Neuronal stem cell (in vitro differentiated cells): ENCODE measurements at regions not wholly inside any gene's neighbourhood (a gene's known extent, or its start where the extent isn't known, plus 50 kb on each side); places are given as distances from the start of the nearest gene placed in this dataset.

Experiments
- DNase-seq: peaks from one replicate; pipeline ENCODE4 v3.0.0-alpha.2; 2013; ENCODE audit warnings: low spot score
- H2AFZ ChIP-seq: one replicate; pipeline ENCODE4 v1.6.1; 2013; ENCODE audit warnings: mild to moderate bottlenecking, low read length, inconsistent platforms
- H2AK5ac ChIP-seq: 2 replicates; pipeline ENCODE4 v1.6.1; 2013; ENCODE audit warnings: low read depth, mild to moderate bottlenecking, inconsistent platforms, low read length, moderate library complexity, mixed read lengths
- H2BK120ac ChIP-seq: 2 replicates; pipeline ENCODE4 v1.6.1; 2013; ENCODE audit warnings: low read depth, mild to moderate bottlenecking, inconsistent platforms, low read length, moderate library complexity, mixed read lengths
- H2BK12ac ChIP-seq: one replicate; pipeline ENCODE4 v1.6.1; 2013; ENCODE audit warnings: low read length, inconsistent platforms
- H2BK15ac ChIP-seq: 2 replicates; pipeline ENCODE4 v1.6.1; 2013; ENCODE audit warnings: mild to moderate bottlenecking, low read length, inconsistent platforms, mixed read lengths
- H2BK5ac ChIP-seq: one replicate; pipeline ENCODE4 v1.6.1; 2013; ENCODE audit warnings: inconsistent platforms, mild to moderate bottlenecking, low read length, moderate library complexity
- H3K14ac ChIP-seq: one replicate; pipeline ENCODE4 v1.6.1; 2013; ENCODE audit warnings: low read length, inconsistent platforms
- H3K18ac ChIP-seq: 2 replicates; pipeline ENCODE4 v1.6.1; 2013; ENCODE audit warnings: low read length, inconsistent platforms
- H3K23ac ChIP-seq: 2 replicates; pipeline ENCODE4 v1.6.1; 2013; ENCODE audit warnings: low read depth, mild to moderate bottlenecking, mixed read lengths, low read length, inconsistent platforms; ENCODE audit not compliant: poor library complexity
- H3K27ac ChIP-seq: replicated peaks from 3 replicates; pipeline ENCODE4 v1.5.1; 2013; ENCODE audit warnings: low read length, inconsistent platforms
- H3K27me3 ChIP-seq, 3 experiments: 2 replicates each; pipeline ENCODE4 v1.6.1; 2013; ENCODE audit warnings: low read length in 3 of 3, mild to moderate bottlenecking in 2 of 3, inconsistent platforms in 1 of 3, low read depth in 1 of 3, mixed read lengths in 1 of 3, moderate library complexity in 1 of 3; ENCODE audit not compliant: control insufficient read depth in 3 of 3, insufficient read depth in 3 of 3
- H3K36me3 ChIP-seq, 2 donors: replicated peaks in 1 of 2; 2 replicates each; pipeline ENCODE4 v1.6.1; 2013; ENCODE audit warnings: low read length in 2 of 2; ENCODE audit not compliant: control insufficient read depth in 2 of 2, insufficient read depth in 2 of 2
- H3K4ac ChIP-seq: 2 replicates; pipeline ENCODE4 v1.6.1; 2013; ENCODE audit warnings: inconsistent platforms, mild to moderate bottlenecking, low read length, moderate library complexity
- H3K4me1 ChIP-seq, 2 donors: 1 replicate in 1 of 2; 2 replicates in 1 of 2; pipeline ENCODE4 v1.6.1; 2013; ENCODE audit warnings: low read length in 2 of 2, low read depth in 1 of 2; ENCODE audit not compliant: control insufficient read depth in 2 of 2, insufficient read depth in 1 of 2
- H3K4me2 ChIP-seq: one replicate; pipeline ENCODE4 v1.6.1; 2013; ENCODE audit warnings: mild to moderate bottlenecking, low read length, inconsistent platforms; ENCODE audit not compliant: insufficient read depth, poor library complexity, severe bottlenecking
- H3K4me3 ChIP-seq, 2 donors: 2 replicates each; pipeline ENCODE4 v1.5.1; 2013; ENCODE audit warnings: low read length in 2 of 2, mild to moderate bottlenecking in 2 of 2, inconsistent platforms in 1 of 2, moderate library complexity in 1 of 2
- H3K79me1 ChIP-seq: one replicate; pipeline ENCODE4 v1.6.1; 2013; ENCODE audit warnings: low read depth, mild to moderate bottlenecking, inconsistent platforms, low read length, moderate library complexity
- H3K9ac ChIP-seq: one replicate; pipeline ENCODE4 v1.6.1; 2013; ENCODE audit warnings: mild to moderate bottlenecking, low read depth, low read length, inconsistent platforms; ENCODE audit not compliant: poor library complexity
- H3K9me3 ChIP-seq, 2 donors: replicated peaks in 1 of 2; 2 replicates each; pipeline versions ENCODE3 to v1.6.1; 2013; ENCODE audit warnings: low read length in 2 of 2, mild to moderate bottlenecking in 2 of 2, inconsistent platforms in 1 of 2, low read depth in 1 of 2, mixed read lengths in 1 of 2, moderate library complexity in 1 of 2; ENCODE audit not compliant: control insufficient read depth in 2 of 2, insufficient read depth in 1 of 2
- H4K8ac ChIP-seq: one replicate; pipeline ENCODE4 v1.6.1; 2013; ENCODE audit warnings: low read depth, mild to moderate bottlenecking, inconsistent platforms, low read length, moderate library complexity
- H4K91ac ChIP-seq: one replicate; pipeline ENCODE4 v1.6.1; 2013; ENCODE audit warnings: low read length, low read depth, mild to moderate bottlenecking, inconsistent platforms; ENCODE audit not compliant: poor library complexity
- WGBS, 2 donors: extraction: QIAGEN DNeasy Blood & Tissue Kit; methylation state at CpG; one replicate each; pipeline ENCODE4 v1.1.7; 2013; ENCODE audit warnings: missing lambda C conversion rate in 2 of 2, mixed read lengths in 1 of 2; ENCODE audit not compliant: insufficient read length in 2 of 2, insufficient replicate concordance in 1 of 2; ENCODE audit errors: extremely low coverage in 2 of 2; 5-methylcytosine and 5-hydroxymethylcytosine counted together

GRCh38 chr6:27174958-27175357 lies 72.5 kb upstream of the PRSS16 start:
- Histone ChIP-seq H4K8ac (no peak overlapping the region), H3K9ac (no peak overlapping the region), H2BK15ac (no peak overlapping the region), H4K91ac (no peak overlapping the region), H3K4me2 (no peak overlapping the region), H3K36me3 (no peaks in the 10 kb centered on the region), H3K23ac (no peak overlapping the region), H2AFZ (no peak overlapping the region), H3K18ac (no peak overlapping the region), H2BK5ac (no peak overlapping the region), H3K79me1 (no peaks in the 10 kb centered on the region), H2AK5ac (no peak overlapping the region), H3K27ac (no peak overlapping the region), H2BK12ac (no peak overlapping the region), H2BK120ac (no peak overlapping the region), H3K27me3 (peaks cover 0 to 6% (median 0%) of the 10 kb centered on the region in 3 experiments), H3K9me3 (no peaks in the 10 kb centered on the region), H3K4me3 (no peak overlapping the region), H3K4me1 (peaks cover 0 to 2% of the 10 kb centered on the region in 2 donors), H3K4ac (no peak overlapping the region), H3K14ac (no peak overlapping the region)
- DNase-seq: no peak
- no CpG with 5 or more reads among the region's 6 CpGs for WGBS, 2 donors

DNA sequence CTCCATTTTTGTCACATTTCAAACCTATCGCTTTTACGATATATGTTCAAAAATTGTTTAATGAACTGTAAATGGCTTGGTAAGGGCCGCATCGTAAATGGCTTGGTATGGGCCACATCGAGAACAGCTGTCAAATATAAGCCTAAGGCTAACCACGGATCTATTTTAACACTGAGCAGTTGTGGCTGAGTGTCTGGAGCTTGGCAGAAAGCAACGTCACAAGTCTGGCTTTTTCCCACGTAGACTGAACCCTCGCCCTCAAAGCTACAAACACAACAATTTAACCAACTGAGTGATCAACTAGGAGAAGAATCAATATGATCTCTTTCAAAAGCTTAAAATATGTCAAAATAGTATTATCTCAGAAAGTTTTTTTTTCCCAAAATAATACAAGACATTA lies 71.4 kb upstream of the PRSS16 start:
- Histone ChIP-seq H3K27ac (no peak overlapping the region), H3K4me3 (no peak overlapping the region), H4K8ac (no peak overlapping the region), H3K4me1 (peaks cover 0 to 2% of the 10 kb centered on the region in 2 donors), H3K79me1 (no peaks in the 10 kb centered on the region), H3K27me3 (peaks cover 0 to 12% (median 0%) of the 10 kb centered on the region in 3 experiments), H2AK5ac (no peak overlapping the region), H3K9ac (no peak overlapping the region), H2BK15ac (no peak overlapping the region), H3K36me3 (no peaks in the 10 kb centered on the region), H3K4me2 (no peak overlapping the region), H3K9me3 (no peaks in the 10 kb centered on the region), H2BK12ac (no peak overlapping the region), H2BK120ac (no peak overlapping the region), H4K91ac (no peak overlapping the region), H2AFZ (no peak overlapping the region), H3K23ac (no peak overlapping the region), H3K18ac (no peak overlapping the region), H3K14ac (no peak overlapping the region), H2BK5ac (no peak overlapping the region), H3K4ac (no peak overlapping the region)
- no peak for DNase-seq
- no CpG with 5 or more reads among the region's 9 CpGs for WGBS, 2 donors

DNA sequence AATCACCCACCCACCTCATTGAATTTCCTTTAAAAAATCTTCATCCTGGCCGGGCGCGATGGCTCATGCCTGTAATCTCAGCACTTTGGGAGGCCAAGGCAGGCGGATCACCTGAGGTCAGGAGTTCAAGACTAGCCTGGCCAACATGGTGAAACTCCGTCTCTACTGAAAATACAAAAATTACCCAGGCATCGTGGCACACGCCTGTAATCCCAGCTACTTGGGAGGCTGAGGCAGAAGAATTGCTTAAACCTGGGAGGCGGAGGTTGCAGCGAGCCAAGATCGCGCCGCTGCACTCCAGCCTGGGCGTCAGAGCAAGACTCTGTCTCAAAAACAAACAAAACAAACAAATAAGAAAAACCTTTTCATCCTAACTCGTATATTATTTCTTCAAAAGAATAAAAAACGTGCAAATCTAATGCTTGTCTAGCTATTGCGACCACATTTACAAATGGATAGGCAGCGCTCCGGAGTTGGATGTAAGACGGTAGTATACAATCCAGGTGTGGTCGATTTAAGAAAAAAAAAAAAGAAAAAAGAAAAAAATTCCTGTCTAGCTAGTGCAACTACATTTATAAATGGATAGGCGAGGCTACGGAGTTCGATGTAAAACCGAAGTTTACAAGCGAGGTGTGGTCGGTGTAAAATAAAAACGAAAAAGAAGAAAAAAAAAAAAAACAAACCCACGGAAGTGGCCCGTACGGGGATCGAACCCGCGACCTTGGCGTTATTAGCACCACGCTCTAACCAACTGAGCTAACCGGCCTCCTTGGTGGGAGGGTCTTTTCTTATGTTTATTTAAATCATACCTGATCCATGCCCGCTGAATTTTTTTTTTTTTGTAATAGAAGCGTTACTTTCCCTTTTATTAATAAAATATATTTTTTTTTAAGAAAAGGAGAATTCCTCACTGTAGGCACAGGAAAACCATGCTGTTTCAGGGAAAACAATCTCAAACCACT lies 70.7 kb upstream of the PRSS16 start:
- peaks cover 0 to 14% (median 0%) of the 10 kb centered on the region in 3 experiments for H3K27me3 ChIP-seq
- H3K4me2 ChIP-seq: peak overlapping the region; percentile 67
- H3K27ac ChIP-seq: peak overlapping the region; percentile 77
- H3K23ac ChIP-seq: no peak overlapping the region
- H3K14ac ChIP-seq: no peak overlapping the region
- H2BK5ac ChIP-seq: peak overlapping the region; percentile 83
- no peak overlapping the region for H3K9ac ChIP-seq
- H3K79me1 ChIP-seq: no peaks in the 10 kb centered on the region
- peak overlapping the region; percentile 95 to 99 for H3K4me3 ChIP-seq
- no peak overlapping the region for H4K91ac ChIP-seq
- no peak overlapping the region for H3K4ac ChIP-seq
- peak overlapping the region; percentile 99 for H2AFZ ChIP-seq
- no peak overlapping the region for H4K8ac ChIP-seq
- H2BK120ac ChIP-seq: no peak overlapping the region
- H2BK12ac ChIP-seq: no peak overlapping the region
- H3K36me3 ChIP-seq: no peaks in the 10 kb centered on the region
- H2BK15ac ChIP-seq: peak overlapping the region; percentile 65
- no CpG with 5 or more reads among the region's 38 CpGs for WGBS, 2 donors
- H3K4me1 ChIP-seq: peaks cover 0 to 2% of the 10 kb centered on the region in 2 donors
- H2AK5ac ChIP-seq: no peak overlapping the region
- H3K18ac ChIP-seq: no peak overlapping the region
- DNase-seq: no peak
- H3K9me3 ChIP-seq: peaks cover 0 to 3% of the 10 kb centered on the region in 2 donors
